ENCODE measurements at regions not wholly inside any gene's neighbourhood (a gene's known extent, or its start where the extent isn't known, plus 50 kb on each side); places are given as distances from the start of the nearest gene placed in this dataset.
A peak's percentile ranks its signal among the peaks of the same experiment; 100 is the strongest.

DNA sequence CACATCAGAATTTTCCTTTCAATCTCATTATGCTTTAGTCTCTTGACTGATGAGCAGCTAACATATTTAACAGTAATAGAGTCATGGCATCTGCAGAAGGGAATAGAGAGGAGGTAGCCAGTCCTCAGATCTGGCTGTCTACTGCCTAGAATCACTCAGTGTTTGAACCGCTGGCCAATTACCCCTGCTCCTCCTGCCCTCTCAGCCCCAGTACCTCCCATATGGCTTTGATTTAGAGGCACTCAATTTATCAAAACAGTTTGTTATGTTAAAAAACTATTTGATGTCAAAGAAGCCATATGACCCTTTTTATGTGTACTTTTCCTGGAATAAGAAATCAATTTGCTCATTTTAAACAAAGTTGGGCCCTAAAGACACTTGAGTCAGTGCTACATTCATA, 355.2 kb downstream of the CMPK2 start:
- Histone ChIP-seq H3K27ac (replicated peaks in 1 of 4) (no peak overlapping the region), H3K4me3 (no peak overlapping the region), H3K4me1 (peaks cover 0 to 4% (median 0%) of the 10 kb centered on the region in 4 donors), H3K9me3 (no peaks in the 10 kb centered on the region), H3K36me3 (no peaks in the 10 kb centered on the region), H3K27me3 (no peaks in the 10 kb centered on the region)
- WGBS, result 67% methylated on average over 1 of the region's 1 CpG
- no peak for TF ChIP-seq POLR2AphosphoS5 (IDR thresholded peaks at IDR 0.05)
- no peak for TF ChIP-seq POLR2A (IDR thresholded peaks at IDR 0.05; ENCODE audit: low read depth)
- TF ChIP-seq, protein P1, sequence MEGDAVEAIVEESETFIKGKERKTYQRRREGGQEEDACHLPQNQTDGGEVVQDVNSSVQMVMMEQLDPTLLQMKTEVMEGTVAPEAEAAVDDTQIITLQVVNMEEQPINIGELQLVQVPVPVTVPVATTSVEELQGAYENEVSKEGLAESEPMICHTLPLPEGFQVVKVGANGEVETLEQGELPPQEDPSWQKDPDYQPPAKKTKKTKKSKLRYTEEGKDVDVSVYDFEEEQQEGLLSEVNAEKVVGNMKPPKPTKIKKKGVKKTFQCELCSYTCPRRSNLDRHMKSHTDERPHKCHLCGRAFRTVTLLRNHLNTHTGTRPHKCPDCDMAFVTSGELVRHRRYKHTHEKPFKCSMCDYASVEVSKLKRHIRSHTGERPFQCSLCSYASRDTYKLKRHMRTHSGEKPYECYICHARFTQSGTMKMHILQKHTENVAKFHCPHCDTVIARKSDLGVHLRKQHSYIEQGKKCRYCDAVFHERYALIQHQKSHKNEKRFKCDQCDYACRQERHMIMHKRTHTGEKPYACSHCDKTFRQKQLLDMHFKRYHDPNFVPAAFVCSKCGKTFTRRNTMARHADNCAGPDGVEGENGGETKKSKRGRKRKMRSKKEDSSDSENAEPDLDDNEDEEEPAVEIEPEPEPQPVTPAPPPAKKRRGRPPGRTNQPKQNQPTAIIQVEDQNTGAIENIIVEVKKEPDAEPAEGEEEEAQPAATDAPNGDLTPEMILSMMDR (IDR thresholded peaks at IDR 0.05), result no peak
- TF ChIP-seq EP300 (IDR thresholded peaks at IDR 0.05), result no peak
- intact Hi-C loops (cut with DNase I), result no loop called here
- no peak for DNase-seq (ENCODE audit: extremely low spot score)

DNA sequence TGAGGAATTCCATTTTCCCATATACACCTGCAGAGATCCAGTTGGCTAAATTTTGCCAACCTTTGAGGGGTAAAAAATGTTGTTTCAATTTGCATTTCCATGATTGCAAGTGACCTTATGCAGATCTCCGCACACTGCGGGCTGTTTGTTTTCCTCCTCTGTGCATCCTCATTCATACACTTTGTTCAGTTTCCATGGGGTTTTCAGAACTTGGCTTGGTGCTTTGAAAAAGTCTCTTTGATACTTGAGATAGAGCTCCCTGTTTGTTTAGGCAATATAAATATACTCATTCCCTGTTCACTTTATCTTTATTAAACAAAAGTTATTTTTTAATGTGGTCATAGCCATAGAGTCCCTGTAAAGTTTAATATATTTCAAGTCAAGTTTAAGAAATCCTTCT, 353.1 kb downstream of the CMPK2 start:
- Histone ChIP-seq H3K9me3 (no peaks in the 10 kb centered on the region), H3K4me3 (no peak overlapping the region), H3K27ac (replicated peaks in 1 of 4) (no peak overlapping the region), H3K4me1 (no peaks in the 10 kb centered on the region), H3K36me3 (no peaks in the 10 kb centered on the region), H3K27me3 (no peaks in the 10 kb centered on the region)
- 69% methylated on average over 2 of the region's 2 CpGs for WGBS
- intact Hi-C loops (cut with DNase I), result no loop called here
- TF ChIP-seq, protein P1 (IDR thresholded peaks at IDR 0.05), result no peak
- TF ChIP-seq POLR2A (IDR thresholded peaks at IDR 0.05; ENCODE audit: low read depth) (no peak), EP300 (IDR thresholded peaks at IDR 0.05) (no peak), POLR2AphosphoS5 (IDR thresholded peaks at IDR 0.05) (no peak)
- DNase-seq (ENCODE audit: extremely low spot score), result no peak

DNA sequence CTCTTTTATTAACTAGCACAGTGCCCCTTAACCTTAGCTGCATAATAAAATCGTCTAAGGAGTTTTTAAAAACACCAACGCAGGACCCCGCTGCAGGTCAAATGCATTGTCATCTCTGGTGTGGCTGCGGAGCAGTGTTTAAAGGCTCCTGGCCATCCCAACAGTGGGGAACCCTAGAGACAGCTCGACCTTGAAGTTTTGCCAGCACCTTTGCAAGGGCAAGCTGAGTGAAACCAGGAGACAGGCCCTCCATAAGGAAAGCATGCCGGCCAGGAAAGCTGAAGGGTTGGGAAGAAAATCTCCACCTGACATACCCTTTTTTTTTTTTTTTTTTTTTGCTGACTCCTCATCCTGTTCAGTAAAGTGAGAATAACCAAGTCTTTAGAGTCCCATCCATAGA, 349.0 kb downstream of the CMPK2 start:
- DNase-seq (ENCODE audit: extremely low spot score), result no peak
- WGBS, result 72% methylated on average over 6 of the region's 6 CpGs
- H3K36me3 ChIP-seq, result no peaks in the 10 kb centered on the region
- H3K27ac ChIP-seq (replicated peaks in 1 of 4), result no peak overlapping the region
- no peak overlapping the region for H3K4me3 ChIP-seq
- H3K4me1 ChIP-seq, result no peaks in the 10 kb centered on the region
- H3K9me3 ChIP-seq, result no peaks in the 10 kb centered on the region
- intact Hi-C loops (cut with DNase I), result no loop called here
- H3K27me3 ChIP-seq, result no peaks in the 10 kb centered on the region
- TF ChIP-seq POLR2AphosphoS5 (IDR thresholded peaks at IDR 0.05), result no peak
- TF ChIP-seq, protein P1 (IDR thresholded peaks at IDR 0.05), result no peak
- TF ChIP-seq EP300 (IDR thresholded peaks at IDR 0.05), result no peak
- TF ChIP-seq POLR2A (IDR thresholded peaks at IDR 0.05; ENCODE audit: low read depth), result no peak

DNA sequence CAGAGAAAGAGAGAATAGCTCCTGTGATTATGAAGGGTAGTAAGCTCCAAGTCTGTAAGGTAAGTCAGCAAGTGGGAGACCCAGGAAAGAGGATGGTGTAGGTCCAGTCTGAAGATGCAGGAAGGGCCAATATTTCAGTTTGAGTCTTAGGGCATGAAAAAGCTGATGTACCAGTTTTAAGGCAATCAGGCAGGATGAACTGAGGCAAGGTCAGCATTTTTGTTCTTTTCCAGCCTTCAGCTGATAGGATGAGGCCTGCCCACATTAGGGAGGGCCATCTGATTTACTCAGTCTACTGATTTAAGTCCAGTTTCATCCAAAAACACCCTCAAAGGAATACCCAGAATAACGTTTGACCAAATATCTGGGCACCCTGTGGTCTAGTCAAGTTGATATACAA, 347.3 kb downstream of the CMPK2 start:
- Histone ChIP-seq H3K4me3 (no peak overlapping the region), H3K9me3 (no peaks in the 10 kb centered on the region), H3K36me3 (no peaks in the 10 kb centered on the region), H3K27ac (replicated peaks in 1 of 4) (no peak overlapping the region), H3K4me1 (no peaks in the 10 kb centered on the region), H3K27me3 (no peaks in the 10 kb centered on the region)
- 67% methylated on average over 1 of the region's 1 CpG for WGBS
- no peak for DNase-seq (ENCODE audit: extremely low spot score)
- TF ChIP-seq EP300 (IDR thresholded peaks at IDR 0.05), result no peak
- no peak for TF ChIP-seq POLR2A (IDR thresholded peaks at IDR 0.05; ENCODE audit: low read depth)
- no peak for TF ChIP-seq POLR2AphosphoS5 (IDR thresholded peaks at IDR 0.05)
- TF ChIP-seq, protein P1 (IDR thresholded peaks at IDR 0.05), result no peak
- intact Hi-C loops (cut with DNase I), result no loop called here

DNA sequence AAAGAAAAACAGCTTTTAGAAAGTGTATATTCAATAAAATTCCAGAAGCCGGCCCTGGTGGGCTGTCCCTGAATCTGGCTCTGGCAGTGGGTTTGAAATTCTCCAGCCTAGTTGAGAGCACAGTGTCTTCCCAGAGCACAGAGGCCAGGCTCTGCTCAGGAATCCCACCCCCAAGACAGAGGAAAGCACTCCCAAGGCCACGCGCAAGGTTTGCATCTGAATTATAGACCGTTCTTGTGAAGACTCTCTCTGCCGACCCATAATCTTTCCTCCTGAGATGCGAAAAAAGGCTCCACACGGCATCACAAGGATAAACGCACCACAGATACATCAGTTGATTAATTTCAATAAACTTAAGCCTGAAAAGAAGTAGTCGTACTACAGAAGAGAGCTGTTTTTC, 342.2 kb downstream of the CMPK2 start:
- Histone ChIP-seq H3K27me3 (no peaks in the 10 kb centered on the region), H3K36me3 (no peaks in the 10 kb centered on the region), H3K4me3 (no peak overlapping the region), H3K9me3 (no peaks in the 10 kb centered on the region), H3K4me1 (no peaks in the 10 kb centered on the region), H3K27ac (replicated peaks in 1 of 4) (no peak overlapping the region)
- intact Hi-C loops (cut with DNase I), result no loop called here
- DNase-seq (ENCODE audit: extremely low spot score), result peak; percentile 84
- WGBS, result 91% methylated on average over 9 of the region's 9 CpGs
- TF ChIP-seq, protein P1 (IDR thresholded peaks at IDR 0.05), result no peak
- TF ChIP-seq EP300 (IDR thresholded peaks at IDR 0.05) (no peak), POLR2A (IDR thresholded peaks at IDR 0.05; ENCODE audit: low read depth) (no peak), POLR2AphosphoS5 (IDR thresholded peaks at IDR 0.05) (no peak)
